GM10266 (cell line): ENCODE measurements at regions not wholly inside any gene's neighbourhood (a gene's known extent, or its start where the extent isn't known, plus 50 kb on each side); places are given as distances from the start of the nearest gene placed in this dataset.

Experiments
- DNase-seq: peaks from one replicate; pipeline ENCODE4 v3.0.0; 2012; ENCODE audit errors: extremely low spot score
- CTCF ChIP-seq: IDR thresholded peaks from 2 replicates; pipeline ENCODE4 v1.5.1; 2012; ENCODE audit warnings: mild to moderate bottlenecking, low read depth; ENCODE audit not compliant: control insufficient read depth, insufficient read depth; ENCODE audit errors: missing control alignments

- TF ChIP-seq CTCF, result no peak
- DNase-seq, result no peak
Observed at GRCh38 chr2:166607880-166608279, 113.8 kb upstream of the SCN7A start.

GRCh38 chr2:166593403-166593802 lies 99.4 kb upstream of the SCN7A start:
- TF ChIP-seq CTCF, result no peak
- no peak for DNase-seq

GRCh38 chr2:166592750-166593149 lies 98.7 kb upstream of the SCN7A start:
- no peak for TF ChIP-seq CTCF
- no peak for DNase-seq

- no peak for DNase-seq
Observed at GRCh38 chr2:166591226-166591625, 97.2 kb upstream of the SCN7A start.

GRCh38 chr2:166573391-166573790 lies 79.3 kb upstream of the SCN7A start:
- no peak for DNase-seq
- TF ChIP-seq CTCF, result no peak

More at GRCh38 chr2:166591226-166591625, 97.2 kb upstream of the SCN7A start:
- no peak for TF ChIP-seq CTCF

GRCh38 chr2:166572937-166573336 lies 78.9 kb upstream of the SCN7A start:
- TF ChIP-seq CTCF, result no peak
- DNase-seq, result no peak

GRCh38 chr2:166568409-166568808 lies 74.4 kb upstream of the SCN7A start:
- DNase-seq, result no peak
- TF ChIP-seq CTCF, result no peak
